Colonic mucosa (tissue), 4 donors: ENCODE measurements at regions not wholly inside any gene's neighbourhood (a gene's known extent, or its start where the extent isn't known, plus 50 kb on each side); places are given as distances from the start of the nearest gene placed in this dataset.

ENCODE experiments used
- DNase-seq: peaks from one replicate; pipeline ENCODE4 v3.0.0-alpha.2; 2020
- H3K27ac ChIP-seq: fragments of 200-600 bp; one replicate; pipeline ENCODE4 v1.8.0; 2021
- H3K27me3 ChIP-seq: fragments of 200-600 bp; one replicate; pipeline ENCODE4 v1.8.0; 2021
- H3K36me3 ChIP-seq: fragments of 200-600 bp; one replicate; pipeline ENCODE4 v1.8.0; 2021
- H3K4me1 ChIP-seq: fragments of 200-600 bp; one replicate; pipeline ENCODE4 v1.8.0; 2021; ENCODE audit warnings: mild to moderate bottlenecking
- H3K4me3 ChIP-seq: fragments of 200-600 bp; one replicate; pipeline ENCODE4 v1.8.0; 2021
- H3K9ac ChIP-seq, 2 donors: one replicate each; pipeline ENCODE4 v1.7.0; 2013; ENCODE audit warnings: control low read depth in 2 of 2, low read depth in 2 of 2, low read length in 2 of 2
- H3K9me3 ChIP-seq: fragments of 200-600 bp; one replicate; pipeline ENCODE4 v1.8.0; 2021
- intact Hi-C: fragments of 100-400 bp; cut with DNase I; formaldehyde crosslinking; loops from one replicate; pipeline ENCODE4 v1.14.1; 2022
- TF ChIP-seq, protein P1 (sequence below): fragments of 200-600 bp; IDR thresholded peaks from one replicate; pipeline ENCODE4 v1.8.0; 2022; ENCODE audit warnings: antibody characterized with exemption, mild to moderate bottlenecking
- donor health status: healthy.
- donor health status: DM: no; HTN: no; CAD: no.
- donor health status: DM: no; HTN: no; CAD: no.

- Histone ChIP-seq H3K4me1 (no peaks in the 10 kb centered on the region), H3K9me3 (no peaks in the 10 kb centered on the region), H3K4me3 (no peak overlapping the region), H3K27me3 (no peaks in the 10 kb centered on the region), H3K27ac (no peak overlapping the region), H3K36me3 (no peaks in the 10 kb centered on the region), H3K9ac (no peak overlapping the region)
- TF ChIP-seq, protein P1, sequence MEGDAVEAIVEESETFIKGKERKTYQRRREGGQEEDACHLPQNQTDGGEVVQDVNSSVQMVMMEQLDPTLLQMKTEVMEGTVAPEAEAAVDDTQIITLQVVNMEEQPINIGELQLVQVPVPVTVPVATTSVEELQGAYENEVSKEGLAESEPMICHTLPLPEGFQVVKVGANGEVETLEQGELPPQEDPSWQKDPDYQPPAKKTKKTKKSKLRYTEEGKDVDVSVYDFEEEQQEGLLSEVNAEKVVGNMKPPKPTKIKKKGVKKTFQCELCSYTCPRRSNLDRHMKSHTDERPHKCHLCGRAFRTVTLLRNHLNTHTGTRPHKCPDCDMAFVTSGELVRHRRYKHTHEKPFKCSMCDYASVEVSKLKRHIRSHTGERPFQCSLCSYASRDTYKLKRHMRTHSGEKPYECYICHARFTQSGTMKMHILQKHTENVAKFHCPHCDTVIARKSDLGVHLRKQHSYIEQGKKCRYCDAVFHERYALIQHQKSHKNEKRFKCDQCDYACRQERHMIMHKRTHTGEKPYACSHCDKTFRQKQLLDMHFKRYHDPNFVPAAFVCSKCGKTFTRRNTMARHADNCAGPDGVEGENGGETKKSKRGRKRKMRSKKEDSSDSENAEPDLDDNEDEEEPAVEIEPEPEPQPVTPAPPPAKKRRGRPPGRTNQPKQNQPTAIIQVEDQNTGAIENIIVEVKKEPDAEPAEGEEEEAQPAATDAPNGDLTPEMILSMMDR: no peak
- intact Hi-C loops: no loop called here
- no peak for DNase-seq
Measured at GRCh38 chr5:91998774-91999173, 615.7 kb upstream of the ARRDC3 start.

- Histone ChIP-seq H3K4me1 (no peaks in the 10 kb centered on the region), H3K4me3 (no peak overlapping the region), H3K27me3 (no peaks in the 10 kb centered on the region), H3K9me3 (no peaks in the 10 kb centered on the region), H3K36me3 (no peaks in the 10 kb centered on the region), H3K9ac (no peak overlapping the region), H3K27ac (no peak overlapping the region)
- TF ChIP-seq, protein P1: no peak
- intact Hi-C loops: no loop called here
- DNase-seq: no peak
Measured at GRCh38 chr5:91983869-91984268, 600.8 kb upstream of the ARRDC3 start.

DNA sequence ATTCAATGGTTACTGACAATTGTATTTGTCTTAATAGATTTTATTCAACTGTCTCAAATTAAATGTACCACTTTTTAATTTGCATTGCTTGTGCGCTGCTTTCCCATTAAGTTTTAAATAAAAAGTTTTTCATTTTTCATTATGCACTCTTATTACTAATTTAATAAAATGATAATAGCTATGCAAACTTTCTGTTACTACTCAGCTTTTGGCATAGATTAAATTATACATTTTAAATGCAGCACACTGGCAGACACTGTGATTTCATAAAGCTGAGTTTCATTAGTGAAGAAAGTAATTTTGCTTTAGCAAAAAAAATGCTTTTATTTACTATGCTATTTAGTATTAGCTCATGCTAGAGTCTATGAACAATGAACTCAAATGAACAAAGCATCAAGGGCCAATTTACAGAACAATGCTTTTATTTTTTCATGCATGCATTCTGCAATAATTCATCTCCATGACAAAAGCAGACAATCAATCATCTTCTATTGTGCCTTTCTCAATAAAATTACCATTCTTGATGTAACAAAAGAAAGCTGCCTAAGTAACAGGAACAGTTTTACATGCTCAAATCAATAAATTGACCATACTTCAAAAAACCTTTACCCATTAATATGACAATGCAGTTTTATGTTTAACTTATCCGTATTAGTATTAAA is 595.2 kb upstream of the ARRDC3 start:
- no peak overlapping the region for H3K27ac ChIP-seq
- intact Hi-C loops: no loop called here
- no peak overlapping the region for H3K4me3 ChIP-seq
- TF ChIP-seq, protein P1: no peak
- no peaks in the 10 kb centered on the region for H3K27me3 ChIP-seq
- no peaks in the 10 kb centered on the region for H3K36me3 ChIP-seq
- no peaks in the 10 kb centered on the region for H3K4me1 ChIP-seq
- no peaks in the 10 kb centered on the region for H3K9me3 ChIP-seq
- no peak overlapping the region for H3K9ac ChIP-seq
- DNase-seq: no peak

DNA sequence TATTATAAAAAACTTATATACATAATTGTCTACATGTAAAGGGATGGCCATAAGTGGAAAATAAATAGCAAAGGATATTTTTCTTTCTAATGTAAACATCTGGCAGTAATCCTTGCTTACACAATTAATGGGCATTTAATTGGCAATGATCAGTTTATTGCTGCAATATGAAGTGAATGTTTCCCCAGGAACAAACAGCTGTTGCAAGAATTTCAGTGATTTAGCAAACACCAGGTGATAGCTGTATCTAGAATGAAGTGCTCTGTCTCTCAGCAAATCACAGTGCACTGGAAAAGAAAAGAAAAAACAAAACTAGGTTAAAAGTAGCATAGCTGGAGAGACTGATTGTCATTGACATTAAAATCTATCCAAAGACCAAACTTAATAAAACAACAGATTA is 594.5 kb upstream of the ARRDC3 start:
- no peaks in the 10 kb centered on the region for H3K4me1 ChIP-seq
- H3K9ac ChIP-seq: no peak overlapping the region
- no peaks in the 10 kb centered on the region for H3K9me3 ChIP-seq
- H3K27me3 ChIP-seq: no peaks in the 10 kb centered on the region
- TF ChIP-seq, protein P1: no peak
- intact Hi-C loops: no loop called here
- H3K36me3 ChIP-seq: no peaks in the 10 kb centered on the region
- H3K4me3 ChIP-seq: no peak overlapping the region
- DNase-seq: no peak
- no peak overlapping the region for H3K27ac ChIP-seq

DNA sequence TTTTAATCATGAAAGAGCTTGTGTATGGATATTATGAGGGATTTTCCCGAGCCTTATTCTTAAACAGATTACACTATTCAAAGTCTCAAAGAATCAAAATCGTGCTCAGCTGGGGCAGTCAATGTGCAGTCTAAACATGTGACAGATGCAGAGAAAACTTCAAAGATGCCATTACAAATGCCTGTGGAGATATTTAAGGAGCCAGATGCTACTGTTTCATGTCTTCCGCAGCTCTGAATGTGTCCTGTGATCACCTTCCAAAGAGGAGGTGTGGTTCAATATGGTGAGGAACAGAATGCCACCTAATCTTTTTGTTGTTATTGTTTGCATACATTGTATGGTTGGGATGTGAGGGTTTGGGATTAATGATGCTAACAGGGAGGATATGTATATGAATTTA is 593.3 kb upstream of the ARRDC3 start:
- Histone ChIP-seq H3K27ac (no peak overlapping the region), H3K4me3 (no peak overlapping the region), H3K4me1 (no peaks in the 10 kb centered on the region), H3K9me3 (no peaks in the 10 kb centered on the region), H3K27me3 (no peaks in the 10 kb centered on the region), H3K36me3 (no peaks in the 10 kb centered on the region), H3K9ac (no peak overlapping the region)
- DNase-seq: no peak
- intact Hi-C loops: no loop called here
- TF ChIP-seq, protein P1: no peak
